Keratinocyte (primary cell): ENCODE measurements at regions not wholly inside any gene's neighbourhood (a gene's known extent, or its start where the extent isn't known, plus 50 kb on each side); places are given as distances from the start of the nearest gene placed in this dataset.

Experiments used
- DNase-seq: peaks from one replicate; pipeline ENCODE4 v3.0.0-alpha.2; 2011; ENCODE audit warnings: low read depth, missing footprints, low spot score
- FAIRE-seq: peaks from 2 replicates; lab custom pipeline; 2011; peaks lifted over from hg19 to GRCh38; lab: Jason Lieb, UNC
- H2AFZ ChIP-seq: 2 replicates; pipeline ENCODE4 v1.6.0; 2012; ENCODE audit warnings: low read length, control low read depth, inconsistent platforms; ENCODE audit not compliant: control insufficient read depth
- H3K27ac ChIP-seq: 2 replicates; pipeline ENCODE4 v1.5.1; 2011; ENCODE audit warnings: low read length; ENCODE audit not compliant: control insufficient read depth, insufficient read depth
- H3K27me3 ChIP-seq: 3 replicates; pipeline ENCODE4 v1.6.0; 2011; ENCODE audit warnings: low read length; ENCODE audit not compliant: control insufficient read depth, insufficient read depth; ENCODE audit errors: extremely low read depth
- H3K36me3 ChIP-seq, 2 experiments: 2 replicates in 1 of 2; 3 replicates in 1 of 2; pipeline ENCODE4 v1.5.1; 2011; ENCODE audit warnings: low read length in 2 of 2, mild to moderate bottlenecking in 1 of 2; ENCODE audit not compliant: control insufficient read depth in 2 of 2, insufficient read depth in 2 of 2; ENCODE audit errors: extremely low read depth in 1 of 2
- H3K4me1 ChIP-seq: 3 replicates; pipeline ENCODE4 v1.5.1; 2011; ENCODE audit warnings: low read length; ENCODE audit not compliant: control insufficient read depth, insufficient read depth; ENCODE audit errors: extremely low read depth
- H3K4me2 ChIP-seq: 3 replicates; pipeline ENCODE4 v1.6.0; 2011; ENCODE audit warnings: low read depth, low read length; ENCODE audit not compliant: control insufficient read depth, insufficient read depth; ENCODE audit errors: extremely low read depth
- H3K4me3 ChIP-seq, 3 experiments: fragments of 200-600 bp in 1 of 3; sonication (generic) in 1 of 3; 2 replicates in 2 of 3; 3 replicates in 1 of 3; pipeline ENCODE4 v1.5.1; 2011 to 2016; ENCODE audit warnings: low read length in 3 of 3, mild to moderate bottlenecking in 3 of 3, control low read depth in 2 of 3, inconsistent platforms in 1 of 3, low read depth in 1 of 3, mixed read lengths in 1 of 3, mixed run types in 1 of 3, moderate library complexity in 1 of 3; ENCODE audit not compliant: control insufficient read depth in 2 of 3, insufficient read depth in 2 of 3; ENCODE audit errors: extremely low read depth in 1 of 3
- H3K79me2 ChIP-seq: 2 replicates; pipeline ENCODE4 v1.6.0; 2012; ENCODE audit warnings: low read length; ENCODE audit not compliant: control insufficient read depth, insufficient read depth
- H3K9ac ChIP-seq: 3 replicates; pipeline ENCODE4 v1.6.0; 2011; ENCODE audit warnings: low read length; ENCODE audit not compliant: control insufficient read depth, insufficient read depth; ENCODE audit errors: extremely low read depth
- H3K9me1 ChIP-seq: 3 replicates; pipeline ENCODE4 v1.6.0; 2011; ENCODE audit warnings: low read length; ENCODE audit not compliant: control insufficient read depth, insufficient read depth; ENCODE audit errors: extremely low read depth
- H3K9me3 ChIP-seq: 2 replicates; pipeline ENCODE4 v1.5.1; 2012; ENCODE audit warnings: low read depth, low read length; ENCODE audit not compliant: control insufficient read depth
- H4K20me1 ChIP-seq: 3 replicates; pipeline ENCODE4 v1.6.0; 2011; ENCODE audit warnings: low read length; ENCODE audit not compliant: control insufficient read depth, insufficient read depth; ENCODE audit errors: extremely low read depth
- CTCF ChIP-seq, 3 experiments: IDR thresholded peaks in 1 of 3; conservative IDR thresholded peaks in 1 of 3; optimal IDR thresholded peaks in 1 of 3; 2 replicates in 2 of 3; 3 replicates in 1 of 3; pipeline versions ENCODE3 to v1.5.1; 2011; ENCODE audit warnings: low read length in 3 of 3, mild to moderate bottlenecking in 3 of 3, moderate library complexity in 2 of 3, control low read depth in 1 of 3, inconsistent platforms in 1 of 3; ENCODE audit not compliant: insufficient read depth in 2 of 3; ENCODE audit errors: extremely low read depth in 1 of 3
- EZH2 ChIP-seq: IDR thresholded peaks from one replicate; pipeline ENCODE4 v1.6.1; 2012; ENCODE audit warnings: inconsistent platforms, mild to moderate bottlenecking, low read length, moderate library complexity
- dilution Hi-C: fragments of 300-500 bp; cut with MboI; formaldehyde crosslinking; loops from one replicate; pipeline ENCODE4 v1.7.0; 2020; ENCODE audit warnings: low sequenced_read_pairs; ENCODE audit not compliant: extremely low pct_ligation_motif_present

- DNase-seq (no peak), FAIRE-seq (no peak)
- Histone ChIP-seq H4K20me1 (no peaks in the 10 kb centered on the region), H3K4me3 (no peak overlapping the region), H3K79me2 (no peaks in the 10 kb centered on the region), H3K27me3 (no peaks in the 10 kb centered on the region), H3K9me1 (no peaks in the 10 kb centered on the region), H3K9ac (no peak overlapping the region), H3K4me1 (no peaks in the 10 kb centered on the region), H2AFZ (no peak overlapping the region), H3K36me3 (no peaks in the 10 kb centered on the region), H3K9me3 (no peaks in the 10 kb centered on the region), H3K27ac (no peak overlapping the region), H3K4me2 (no peak overlapping the region)
- TF ChIP-seq EZH2, result no peak
- no peak for TF ChIP-seq CTCF (optimal IDR thresholded peaks at IDR 0.05 in 1 of 3, IDR thresholded peaks at IDR 0.05 in 1 of 3, conservative IDR thresholded peaks at IDR 0.05 in 1 of 3; ENCODE audit: extremely low read depth in 1 of 3, insufficient read depth in 2 of 3, low read length in 3 of 3)
- dilution Hi-C loops, result no loop called here
Observed at GRCh38 chr2:7467782-7468447, 550.7 kb downstream of the RNF144A start.

GRCh38 chr2:7468448-7468828 is 551.2 kb downstream of the RNF144A start:
- TF ChIP-seq CTCF (optimal IDR thresholded peaks at IDR 0.05 in 1 of 3, IDR thresholded peaks at IDR 0.05 in 1 of 3, conservative IDR thresholded peaks at IDR 0.05 in 1 of 3; ENCODE audit: extremely low read depth in 1 of 3, insufficient read depth in 2 of 3, low read length in 3 of 3) (no peak), EZH2 (no peak)
- no peak overlapping the region for H2AFZ ChIP-seq
- H3K4me3 ChIP-seq, result no peak overlapping the region
- DNase-seq (no peak), FAIRE-seq (no peak)
- no peak overlapping the region for H3K27ac ChIP-seq
- no peaks in the 10 kb centered on the region for H3K4me1 ChIP-seq
- H3K4me2 ChIP-seq, result no peak overlapping the region
- H4K20me1 ChIP-seq, result no peaks in the 10 kb centered on the region
- H3K79me2 ChIP-seq, result no peaks in the 10 kb centered on the region
- H3K36me3 ChIP-seq, result no peaks in the 10 kb centered on the region
- H3K9me3 ChIP-seq, result no peaks in the 10 kb centered on the region
- dilution Hi-C loops, result no loop called here
- no peaks in the 10 kb centered on the region for H3K27me3 ChIP-seq
- no peaks in the 10 kb centered on the region for H3K9me1 ChIP-seq
- H3K9ac ChIP-seq, result no peak overlapping the region
